ENCODE measurements at regions not wholly inside any gene's neighbourhood (a gene's known extent, or its start where the extent isn't known, plus 50 kb on each side); places are given as distances from the start of the nearest gene placed in this dataset.
"Not testable (repeated sequence)": the region's sequence is repeated elsewhere in the genome, so short reads cannot be mapped to it uniquely, and the experiment has no call there.

- no peak for DNase-seq
Measured at GRCh38 chr3:153624310-153625030, 462.4 kb downstream of the RAP2B start.

- DNase-seq, result no peak
Measured at GRCh38 chr3:153625506-153625905, 463.5 kb downstream of the RAP2B start.

- no peak for DNase-seq
Measured at GRCh38 chr3:153626158-153626557, 464.1 kb downstream of the RAP2B start.

- no peak for DNase-seq
Measured at GRCh38 chr3:153628591-153628990, 466.6 kb downstream of the RAP2B start.

GRCh38 chr3:153629148-153629547 is 467.1 kb downstream of the RAP2B start:
- no peak for DNase-seq

GRCh38 chr3:153631102-153631501 is 469.1 kb downstream of the RAP2B start:
- no peak for DNase-seq

GRCh38 chr3:153631664-153632063 is 469.6 kb downstream of the RAP2B start:
- no peak for DNase-seq

- DNase-seq, result no peak
Measured at GRCh38 chr3:153633407-153633806, 471.4 kb downstream of the RAP2B start.

- no peak for DNase-seq
Measured at GRCh38 chr3:153634683-153635082, 472.7 kb downstream of the RAP2B start.

GRCh38 chr3:153639631-153640030 is 477.6 kb downstream of the RAP2B start:
- DNase-seq, result no peak

GRCh38 chr3:153640689-153641665 is 479.0 kb downstream of the RAP2B start:
- DNase-seq, result no peak

- DNase-seq, result not testable (repeated sequence)
Measured at GRCh38 chr3:153642576-153642975, 478.6 kb upstream of the ARHGEF26 start.

- DNase-seq, result not testable (repeated sequence)
Measured at GRCh38 chr3:153643471-153643870, 477.7 kb upstream of the ARHGEF26 start.

GRCh38 chr3:153649286-153649839 is 471.8 kb upstream of the ARHGEF26 start:
- no peak for DNase-seq

GRCh38 chr3:153652076-153652475 is 469.1 kb upstream of the ARHGEF26 start:
- no peak for DNase-seq

GRCh38 chr3:153657046-153657445 is 464.1 kb upstream of the ARHGEF26 start:
- DNase-seq, result no peak

- DNase-seq, result no peak
Measured at GRCh38 chr3:153657461-153657860, 463.7 kb upstream of the ARHGEF26 start.

GRCh38 chr3:153658136-153658535 is 463.1 kb upstream of the ARHGEF26 start:
- no peak for DNase-seq

- DNase-seq, result no peak
Measured at GRCh38 chr3:153666991-153667740, 454.0 kb upstream of the ARHGEF26 start.

GRCh38 chr3:153669527-153669926 is 451.7 kb upstream of the ARHGEF26 start:
- DNase-seq, result no peak

GRCh38 chr3:153670577-153670976 is 450.6 kb upstream of the ARHGEF26 start:
- no peak for DNase-seq

- DNase-seq, result no peak
Measured at GRCh38 chr3:153673853-153674252, 447.3 kb upstream of the ARHGEF26 start.

- DNase-seq, result no peak
Measured at GRCh38 chr3:153679714-153680113, 441.5 kb upstream of the ARHGEF26 start.

Measured in femur (tissue), 1 donor.